GM23338 (cell line): ENCODE measurements at regions not wholly inside any gene's neighbourhood (a gene's known extent, or its start where the extent isn't known, plus 50 kb on each side); places are given as distances from the start of the nearest gene placed in this dataset.

Experiments used
- EZH2 ChIP-seq: fragments of 200-600 bp; sonication (generic); IDR thresholded peaks from one replicate; pipeline ENCODE4 v1.8.0; 2017; ENCODE audit warnings: antibody characterized with exemption, mild to moderate bottlenecking, low read depth; ENCODE audit not compliant: unreplicated experiment
- EZH2phosphoT487 ChIP-seq: fragments of 200-600 bp; sonication (generic); IDR thresholded peaks from one replicate; pipeline ENCODE4 v1.8.1; 2018; ENCODE audit warnings: antibody characterized with exemption; ENCODE audit not compliant: unreplicated experiment
- JUNB ChIP-seq: IDR thresholded peaks from one replicate; pipeline ENCODE4 v1.6.1; 2016; ENCODE audit warnings: antibody characterized with exemption; ENCODE audit not compliant: unreplicated experiment
- POLR2AphosphoS5 ChIP-seq: IDR thresholded peaks from 2 replicates; pipeline ENCODE4 v1.6.1; 2016; ENCODE audit warnings: antibody characterized with exemption, low read depth
- TF ChIP-seq, protein P1 (sequence below), 2 experiments: fragments of 200-600 bp in 1 of 2; sonication (generic) in 1 of 2; conservative IDR thresholded peaks; 2 replicates each; pipeline versions ENCODE4 v1.5.1 to v1.6.1; 2016 to 2017; ENCODE audit warnings: antibody characterized with exemption in 2 of 2, low read depth in 2 of 2, mild to moderate bottlenecking in 2 of 2, moderate library complexity in 1 of 2
- TF ChIP-seq, protein P2 (sequence below): IDR thresholded peaks from 2 replicates; pipeline ENCODE4 v1.6.1; 2016; ENCODE audit warnings: antibody characterized with exemption

DNA sequence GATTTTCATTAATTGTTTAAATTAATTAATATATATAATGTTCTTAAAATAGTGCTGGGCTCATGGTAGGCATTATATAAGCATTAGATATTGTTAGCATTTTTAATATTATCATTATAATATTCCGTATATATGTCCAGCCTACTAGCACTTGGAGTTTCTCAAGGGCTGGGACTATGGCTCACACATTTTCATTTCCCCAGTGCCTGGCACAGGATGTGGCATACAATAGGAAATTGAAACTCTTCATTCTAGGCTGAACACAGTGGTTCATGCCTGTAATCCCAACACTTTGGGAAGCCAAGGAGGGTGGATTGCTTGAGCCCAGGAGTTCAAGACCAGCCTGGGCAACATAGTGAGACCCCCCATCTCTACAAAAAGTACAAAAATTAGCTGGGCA, 170.4 kb downstream of the RSL24D1 start:
- TF ChIP-seq, protein P1, sequence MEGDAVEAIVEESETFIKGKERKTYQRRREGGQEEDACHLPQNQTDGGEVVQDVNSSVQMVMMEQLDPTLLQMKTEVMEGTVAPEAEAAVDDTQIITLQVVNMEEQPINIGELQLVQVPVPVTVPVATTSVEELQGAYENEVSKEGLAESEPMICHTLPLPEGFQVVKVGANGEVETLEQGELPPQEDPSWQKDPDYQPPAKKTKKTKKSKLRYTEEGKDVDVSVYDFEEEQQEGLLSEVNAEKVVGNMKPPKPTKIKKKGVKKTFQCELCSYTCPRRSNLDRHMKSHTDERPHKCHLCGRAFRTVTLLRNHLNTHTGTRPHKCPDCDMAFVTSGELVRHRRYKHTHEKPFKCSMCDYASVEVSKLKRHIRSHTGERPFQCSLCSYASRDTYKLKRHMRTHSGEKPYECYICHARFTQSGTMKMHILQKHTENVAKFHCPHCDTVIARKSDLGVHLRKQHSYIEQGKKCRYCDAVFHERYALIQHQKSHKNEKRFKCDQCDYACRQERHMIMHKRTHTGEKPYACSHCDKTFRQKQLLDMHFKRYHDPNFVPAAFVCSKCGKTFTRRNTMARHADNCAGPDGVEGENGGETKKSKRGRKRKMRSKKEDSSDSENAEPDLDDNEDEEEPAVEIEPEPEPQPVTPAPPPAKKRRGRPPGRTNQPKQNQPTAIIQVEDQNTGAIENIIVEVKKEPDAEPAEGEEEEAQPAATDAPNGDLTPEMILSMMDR (conservative IDR thresholded peaks at IDR 0.05; ENCODE audit: low read depth in 2 of 2), result no peak
- TF ChIP-seq JUNB (no peak), EZH2 (no peak), EZH2phosphoT487 (no peak), POLR2AphosphoS5 (no peak)
- TF ChIP-seq, protein P2, sequence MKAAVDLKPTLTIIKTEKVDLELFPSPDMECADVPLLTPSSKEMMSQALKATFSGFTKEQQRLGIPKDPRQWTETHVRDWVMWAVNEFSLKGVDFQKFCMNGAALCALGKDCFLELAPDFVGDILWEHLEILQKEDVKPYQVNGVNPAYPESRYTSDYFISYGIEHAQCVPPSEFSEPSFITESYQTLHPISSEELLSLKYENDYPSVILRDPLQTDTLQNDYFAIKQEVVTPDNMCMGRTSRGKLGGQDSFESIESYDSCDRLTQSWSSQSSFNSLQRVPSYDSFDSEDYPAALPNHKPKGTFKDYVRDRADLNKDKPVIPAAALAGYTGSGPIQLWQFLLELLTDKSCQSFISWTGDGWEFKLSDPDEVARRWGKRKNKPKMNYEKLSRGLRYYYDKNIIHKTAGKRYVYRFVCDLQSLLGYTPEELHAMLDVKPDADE, result no peak
